ENCODE measurements at regions not wholly inside any gene's neighbourhood (a gene's known extent, or its start where the extent isn't known, plus 50 kb on each side); places are given as distances from the start of the nearest gene placed in this dataset.

DNA sequence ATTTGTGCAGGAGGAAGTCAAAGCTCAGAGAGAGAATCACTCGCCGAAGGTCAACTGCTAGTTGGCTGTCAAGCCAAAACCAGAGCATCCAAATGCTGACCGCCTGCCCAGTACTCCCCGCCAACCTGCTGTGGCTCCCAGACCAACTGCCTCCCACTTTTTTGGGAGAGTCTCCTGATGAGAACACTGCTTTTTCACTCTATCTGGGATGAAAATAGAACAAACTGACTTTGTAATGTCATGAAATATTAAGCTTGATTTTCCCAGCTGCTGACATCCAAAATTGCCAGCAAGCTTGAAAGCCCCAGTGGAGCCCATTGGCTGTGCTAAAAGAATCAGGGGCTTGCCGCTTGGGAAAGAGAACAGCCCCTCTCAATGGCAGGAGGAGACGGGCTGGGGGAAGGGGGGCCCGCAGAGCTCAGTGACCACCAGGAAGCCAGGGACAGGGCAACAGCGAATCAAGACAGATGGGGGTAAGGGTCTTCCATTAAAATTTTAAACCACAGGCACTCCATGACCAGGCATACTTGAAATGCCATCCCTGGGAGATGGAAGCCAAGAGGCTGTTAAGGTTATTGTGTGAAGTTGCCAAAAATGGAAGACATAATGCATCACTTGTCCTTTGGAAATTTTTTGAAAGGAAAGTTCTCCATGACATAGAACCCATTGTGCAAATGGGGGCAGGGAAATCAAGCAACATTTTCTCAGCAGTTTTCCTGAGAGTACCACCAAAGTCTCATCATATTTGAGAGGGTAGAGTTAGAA lies 125.7 kb upstream of the CDH5 start:
- DNase-seq = no peak

DNA sequence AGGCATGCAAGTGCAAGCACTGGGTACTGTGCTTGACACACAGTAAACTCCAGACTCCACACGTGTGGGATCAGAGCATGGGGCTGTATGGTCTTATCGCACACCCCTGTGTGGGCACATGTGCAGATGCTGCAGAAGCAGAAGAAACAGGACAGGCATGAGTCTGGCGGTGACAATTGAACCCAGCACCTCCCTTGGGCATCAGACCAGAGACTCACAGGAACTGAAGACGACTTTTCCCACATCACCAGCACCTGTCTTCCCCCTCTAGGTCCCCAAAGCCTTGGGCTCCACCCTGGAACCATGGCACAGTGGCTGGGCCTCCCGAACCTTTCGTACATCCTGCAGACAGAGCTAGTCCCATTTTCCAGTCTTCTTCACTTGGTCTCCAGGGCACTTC lies 126.4 kb upstream of the CDH5 start:
- no peak for DNase-seq

DNA sequence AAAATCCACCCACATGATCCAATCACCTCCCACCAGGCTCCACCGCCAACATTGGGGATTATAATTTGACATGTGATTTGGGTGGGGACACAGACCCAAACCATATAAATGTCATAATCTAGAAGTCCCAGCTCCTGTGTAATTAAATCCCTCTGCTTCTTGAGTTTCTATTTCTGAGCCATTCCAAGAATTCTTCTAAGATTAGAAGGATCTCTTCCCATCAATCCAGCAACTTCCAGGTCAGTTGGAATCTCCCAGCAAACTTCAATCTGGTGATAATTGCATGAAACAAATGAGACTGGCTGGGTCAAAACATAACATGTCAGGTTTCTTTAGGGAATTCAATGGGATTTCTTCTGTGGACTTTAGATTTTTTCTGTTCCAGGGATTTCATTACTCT lies 127.8 kb upstream of the CDH5 start:
- no peak for DNase-seq

DNA sequence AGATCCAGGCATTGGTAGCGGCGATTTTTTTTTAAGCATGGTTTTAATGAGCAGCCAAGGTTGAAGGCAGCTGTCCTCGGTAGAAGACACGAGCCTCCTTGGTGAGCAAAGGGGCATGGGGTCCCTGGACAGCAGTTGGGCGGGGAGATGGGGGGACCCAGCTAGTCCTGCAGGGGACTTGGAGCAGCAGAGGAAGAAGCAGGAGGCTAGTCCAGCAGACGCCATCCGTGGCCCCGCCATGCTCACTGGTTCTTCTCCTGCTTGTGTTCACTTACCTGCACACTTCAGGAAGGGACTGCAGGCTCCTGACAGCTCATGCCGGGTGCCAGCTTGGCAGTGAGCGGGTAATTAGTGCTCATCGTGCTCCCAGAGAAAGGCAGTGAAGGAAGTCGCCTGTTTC lies 130.2 kb upstream of the CDH5 start:
- no peak for DNase-seq

DNA sequence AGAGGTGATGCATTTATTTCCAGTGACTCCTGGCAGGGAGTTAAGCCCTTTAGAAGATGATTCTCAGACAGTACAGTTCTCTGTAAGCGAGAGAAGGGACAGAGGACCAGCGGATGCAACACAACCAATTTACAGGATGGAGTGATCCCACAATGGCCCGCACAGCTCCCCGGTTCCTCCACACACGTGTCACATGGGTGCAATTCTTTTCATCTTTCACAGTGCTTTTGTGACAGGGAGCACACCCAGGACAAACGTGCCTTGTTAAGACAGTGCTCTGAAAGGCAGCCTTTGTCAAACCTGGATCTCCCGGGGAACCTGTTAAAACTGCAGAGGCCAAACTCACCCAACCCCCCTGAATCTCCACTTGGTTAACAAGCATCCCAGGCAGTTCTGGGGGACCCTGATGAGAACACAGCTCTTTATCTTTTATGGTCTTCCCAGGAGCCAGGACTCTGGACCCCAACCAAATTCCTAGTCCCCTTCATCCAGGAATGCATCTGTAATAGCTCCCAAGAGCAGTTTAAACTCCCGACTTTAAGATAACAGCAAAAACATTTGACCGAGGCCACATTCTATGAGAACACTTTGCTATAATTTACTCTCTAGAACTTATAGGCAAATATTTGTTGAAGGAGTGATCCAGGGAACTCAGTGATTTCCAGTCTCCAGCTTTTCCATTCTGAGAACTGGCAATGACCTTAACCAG lies 134.9 kb upstream of the CDH5 start:
- no peak for DNase-seq

GRCh38 chr16:66229651-66230050 lies 136.8 kb upstream of the CDH5 start:
- no peak for DNase-seq

GRCh38 chr16:66228792-66229191 lies 137.7 kb upstream of the CDH5 start:
- DNase-seq = no peak

DNA sequence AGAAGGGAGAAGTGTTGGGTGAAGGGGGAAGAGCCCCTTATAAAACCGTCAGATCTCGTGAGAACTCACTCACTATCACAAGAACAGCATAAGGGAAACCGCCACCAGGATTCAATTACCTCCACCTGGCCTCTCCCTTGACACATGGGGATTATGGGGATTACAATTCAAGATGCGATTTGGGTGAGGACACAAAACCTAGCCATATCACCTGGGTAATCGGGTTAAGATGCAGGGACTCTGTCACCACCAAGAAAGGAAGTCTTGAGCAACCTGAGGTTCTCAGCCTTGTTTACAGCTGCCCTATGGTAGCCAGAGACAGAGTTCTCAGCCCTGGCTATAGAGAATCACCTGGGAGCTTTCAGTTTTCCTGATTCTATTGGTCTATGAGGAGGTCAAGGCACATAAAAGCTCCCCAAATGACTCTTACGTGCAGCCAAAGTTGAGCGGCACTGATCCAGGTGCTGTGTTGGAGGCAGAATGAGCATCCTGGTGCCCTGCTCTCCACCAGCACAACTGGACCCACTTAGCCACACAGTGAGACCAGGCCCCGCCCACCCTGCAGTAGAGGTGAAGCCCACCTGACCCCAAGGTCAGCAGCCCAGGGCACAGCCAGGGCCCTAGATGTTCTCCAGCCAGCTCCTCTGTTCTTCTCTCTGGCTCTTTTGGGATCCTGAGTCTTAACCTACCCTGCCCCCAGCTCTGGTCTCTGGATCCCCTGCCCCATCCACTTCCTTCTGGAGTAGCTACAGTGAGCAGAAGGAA lies 138.5 kb upstream of the CDH5 start:
- DNase-seq = no peak

DNA sequence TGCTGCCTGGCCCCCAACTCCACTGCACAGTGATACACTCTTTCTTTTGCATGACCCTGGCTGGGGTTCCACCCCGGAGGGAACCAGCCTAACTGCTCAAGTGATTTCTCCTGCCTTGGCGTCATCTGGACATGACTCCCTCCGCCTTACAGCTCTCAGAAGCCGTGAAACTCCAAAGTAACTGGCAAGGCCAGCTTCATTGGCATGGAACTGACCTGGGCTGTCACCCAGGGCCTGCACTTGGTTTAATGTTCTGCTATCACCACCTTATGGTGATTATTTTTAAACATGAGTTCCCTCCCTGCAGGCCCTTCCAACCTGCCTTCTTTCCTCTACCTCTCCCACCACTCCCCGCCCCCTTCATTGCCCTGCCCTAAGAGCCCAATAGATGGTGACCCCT lies 139.7 kb upstream of the CDH5 start:
- DNase-seq = no peak

DNA sequence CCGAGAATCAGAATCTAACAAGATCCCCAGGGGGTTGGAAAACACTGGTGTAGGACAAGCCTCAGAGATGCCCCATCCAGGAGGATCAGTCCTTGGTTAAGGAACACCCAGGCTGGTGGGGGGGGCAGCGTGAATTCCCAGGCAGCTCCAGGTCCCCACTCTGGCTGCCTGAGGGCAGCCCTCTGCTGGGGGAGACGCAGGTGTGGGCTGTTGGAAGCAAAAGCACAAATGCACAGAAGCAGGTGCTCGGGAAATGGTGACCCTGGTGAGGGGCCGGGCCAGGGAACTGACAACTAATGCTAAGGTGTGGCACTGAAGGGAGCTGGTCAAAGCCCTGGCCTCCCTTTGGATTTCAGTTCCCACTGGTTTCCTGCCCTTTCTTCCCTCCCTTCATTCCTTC lies 140.8 kb upstream of the CDH5 start:
- no peak for DNase-seq

- DNase-seq = no peak
These were observed 141.9 kb upstream of the CDH5 start for GRCh38 chr16:66224626-66225025.

DNA sequence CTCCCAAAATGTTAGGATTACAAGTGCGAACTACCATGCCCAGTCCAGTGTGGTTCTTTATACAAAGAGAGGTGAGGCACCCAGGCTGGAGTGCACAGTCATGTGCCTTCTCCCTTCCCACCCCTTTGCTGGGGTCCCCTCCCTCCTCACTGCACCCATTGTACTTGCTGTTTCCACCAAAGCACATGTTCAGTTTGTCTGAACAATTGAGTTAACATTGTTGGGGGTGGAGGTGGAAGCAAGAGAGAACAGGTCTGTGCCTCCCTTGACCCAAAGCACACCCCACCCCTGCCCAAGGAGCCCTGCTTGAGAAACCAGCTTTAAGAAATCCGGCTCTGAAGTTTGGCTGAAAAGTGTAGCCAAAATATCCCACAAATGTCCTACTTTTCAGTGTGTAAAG lies 142.3 kb upstream of the CDH5 start:
- DNase-seq = no peak

DNA sequence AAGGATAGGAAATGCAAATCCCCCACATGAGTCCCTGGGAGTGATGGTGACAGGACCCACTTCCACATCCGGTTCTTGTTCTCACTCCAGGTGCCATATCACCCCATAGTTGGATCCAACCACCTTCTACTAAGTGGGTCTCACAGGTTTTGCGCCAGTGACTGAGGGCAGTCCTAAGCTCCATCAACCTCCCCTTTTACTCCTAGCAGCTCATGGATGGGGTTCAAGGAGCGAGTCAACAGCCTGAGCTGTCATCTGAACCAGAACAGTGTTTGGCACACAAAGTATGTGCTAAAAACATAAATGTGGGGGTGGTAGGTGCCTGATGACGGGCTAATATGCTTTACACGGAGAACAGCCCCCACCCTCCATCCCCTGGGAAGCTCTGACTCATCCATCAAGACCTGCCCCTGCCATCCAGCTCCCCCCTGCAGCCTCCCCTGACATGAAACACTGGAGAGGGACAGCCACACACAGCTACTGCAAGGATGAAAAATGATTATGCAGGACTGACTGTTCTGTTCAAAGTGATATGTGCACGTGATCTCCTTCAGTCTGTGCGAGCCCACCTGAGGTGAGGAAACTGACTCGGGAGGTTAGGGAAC lies 143.2 kb upstream of the CDH5 start:
- DNase-seq = no peak

GRCh38 chr16:66222756-66223155 lies 143.7 kb upstream of the CDH5 start:
- no peak for DNase-seq

DNA sequence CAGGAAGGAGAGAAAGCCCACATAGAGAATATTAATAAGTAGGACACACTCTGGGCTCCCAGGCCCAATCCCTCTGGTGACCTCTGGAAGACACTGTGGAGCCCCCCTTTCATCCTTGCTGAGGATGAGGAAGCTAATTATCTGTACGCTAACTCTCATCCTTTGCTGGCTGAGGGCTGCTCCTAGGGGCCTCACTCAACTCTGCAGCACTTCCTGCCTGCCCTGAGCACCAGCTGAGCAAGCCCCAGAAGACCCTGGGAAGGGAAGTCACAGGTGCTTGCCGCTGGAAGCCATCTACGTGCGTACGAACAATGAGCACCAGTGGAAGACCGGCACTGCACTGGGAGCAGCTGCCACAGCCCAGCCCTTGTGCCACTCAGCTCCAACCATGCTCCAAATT lies 145.8 kb upstream of the CDH5 start:
- no peak for DNase-seq

GRCh38 chr16:66219491-66219890 lies 147.0 kb upstream of the CDH5 start:
- DNase-seq = no peak

DNA sequence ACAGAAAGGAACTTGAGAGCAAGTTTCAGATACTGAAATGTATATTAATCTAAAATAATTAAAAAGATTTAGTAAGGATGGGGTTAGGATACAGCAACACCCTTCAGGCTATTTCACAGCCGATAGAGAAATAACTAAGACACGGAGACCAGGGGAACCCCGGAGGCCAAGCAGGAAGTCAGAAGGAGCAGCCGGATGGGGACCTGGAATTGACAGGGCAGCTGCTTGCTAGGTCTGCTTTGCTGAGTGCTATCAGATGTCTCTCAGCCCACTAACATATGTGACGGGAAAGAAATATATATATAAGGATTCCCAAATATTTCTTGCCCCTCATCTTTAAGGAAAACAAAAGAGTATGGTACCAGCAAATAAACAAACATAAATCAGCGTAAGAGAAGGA lies 154.1 kb upstream of the CDH5 start:
- no peak for DNase-seq

DNA sequence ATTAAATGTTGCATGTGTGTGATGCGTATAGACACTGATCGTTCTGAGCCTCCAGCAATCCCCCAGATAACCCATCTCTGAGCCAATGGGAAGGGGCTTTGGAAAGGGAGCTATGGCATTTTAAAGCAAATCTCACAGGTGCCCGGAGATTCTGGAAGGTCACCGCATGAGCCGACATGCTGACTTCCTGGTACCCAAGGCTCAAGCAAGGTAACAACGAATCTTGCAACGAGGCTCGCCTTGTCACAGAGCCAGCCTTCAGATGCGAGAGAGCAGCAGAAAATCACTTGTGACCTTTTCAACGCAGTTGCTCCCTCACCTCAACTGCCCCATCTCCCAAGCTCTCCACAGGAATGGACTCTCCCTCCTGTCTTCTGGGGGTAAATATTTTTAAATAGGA lies 154.8 kb upstream of the CDH5 start:
- DNase-seq = no peak

- no peak for DNase-seq
These were observed 158.6 kb upstream of the CDH5 start for GRCh38 chr16:66207883-66208265.

- no peak for DNase-seq
These were observed 159.2 kb upstream of the CDH5 start for GRCh38 chr16:66207139-66207882.

DNA sequence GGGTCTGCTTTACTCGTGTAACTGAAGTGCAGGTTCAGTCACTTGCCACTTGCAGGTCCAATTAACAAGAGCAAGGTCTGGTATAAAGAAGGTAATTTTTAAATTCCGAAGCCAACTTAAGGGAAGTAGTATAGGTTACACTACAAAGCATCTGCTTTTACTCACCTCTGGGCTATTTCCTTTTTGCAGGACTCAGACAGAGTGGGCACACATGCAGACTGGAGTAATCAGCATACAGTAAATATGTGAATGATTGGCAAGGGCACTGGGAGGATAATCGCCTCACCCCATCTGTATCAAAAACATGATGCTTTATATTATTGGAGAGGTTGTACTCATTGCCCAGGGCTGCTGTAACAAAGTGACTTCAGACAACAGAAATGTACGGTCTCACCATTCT lies 160.1 kb upstream of the CDH5 start:
- DNase-seq = no peak

DNA sequence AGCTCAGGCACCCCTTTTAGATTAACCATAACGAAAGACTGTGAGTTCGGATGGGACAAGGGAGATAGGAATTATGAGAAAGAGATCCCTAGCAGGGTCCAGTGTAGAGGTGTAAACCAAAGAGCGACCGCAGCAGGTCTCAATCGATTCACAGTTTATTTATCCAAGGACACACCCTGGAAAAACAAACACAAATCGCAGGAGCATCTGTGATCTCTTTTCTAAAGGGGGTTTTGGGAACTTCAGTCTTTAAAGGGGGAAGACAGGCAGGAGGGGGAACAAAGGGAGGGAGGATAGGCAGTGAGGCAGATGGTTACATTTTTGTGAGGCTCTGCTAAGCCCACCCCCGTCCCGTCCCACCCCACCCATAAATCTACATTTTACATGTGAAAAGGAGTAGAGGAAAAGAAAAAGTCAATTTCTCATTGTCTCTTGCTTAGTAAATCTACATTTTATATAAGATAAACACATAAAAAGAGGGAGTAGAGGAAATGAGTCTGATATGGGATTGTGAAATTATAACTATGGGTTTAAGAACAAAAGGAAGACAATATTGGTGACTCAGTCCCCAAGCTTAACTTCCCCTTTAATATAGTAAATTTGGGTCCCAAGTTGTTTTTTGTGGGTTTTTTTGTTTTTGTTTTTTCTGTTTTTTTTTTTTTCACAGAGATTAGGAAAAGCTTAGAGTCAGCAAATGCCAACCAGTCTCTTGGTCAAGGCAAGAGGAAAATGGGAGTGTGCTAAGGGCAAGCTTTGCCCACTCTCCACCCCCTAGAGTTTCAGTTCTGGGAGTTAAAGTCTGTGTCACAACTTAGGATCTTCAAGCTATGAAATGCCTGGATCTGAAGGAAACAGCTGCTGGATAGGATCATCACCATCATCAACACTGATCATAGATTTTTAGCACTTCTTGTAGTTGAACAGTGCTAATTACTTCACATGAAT lies 160.9 kb upstream of the CDH5 start:
- no peak for DNase-seq
